PFSK-1 (cell line): ENCODE measurements at regions not wholly inside any gene's neighbourhood (a gene's known extent, or its start where the extent isn't known, plus 50 kb on each side); places are given as distances from the start of the nearest gene placed in this dataset.

Experiments used
- FOXP2 ChIP-seq: optimal IDR thresholded peaks from 2 replicates; pipeline ENCODE3; 2011; ENCODE audit warnings: borderline replicate concordance, control low read depth, inconsistent platforms; ENCODE audit not compliant: insufficient read depth; ENCODE audit errors: extremely low read length, extremely low read depth
- POLR2AphosphoS5 ChIP-seq: IDR thresholded peaks from 2 replicates; pipeline ENCODE4 v1.6.1; 2012; ENCODE audit warnings: low read depth, mild to moderate bottlenecking, control low read depth, low read length, moderate library complexity
- SIN3A ChIP-seq: IDR thresholded peaks from 2 replicates; pipeline ENCODE4 v1.6.1; 2012; ENCODE audit warnings: mild to moderate bottlenecking, low read length, moderate library complexity, borderline replicate concordance; ENCODE audit not compliant: insufficient read depth
- TAF1 ChIP-seq: IDR thresholded peaks from 2 replicates; pipeline ENCODE4 v1.6.1; 2012; ENCODE audit warnings: low read length, control low read depth, borderline replicate concordance; ENCODE audit not compliant: insufficient read depth
- TF ChIP-seq, protein P1 (sequence below), 2 experiments: IDR thresholded peaks; 2 replicates each; pipeline versions ENCODE4 v1.6.1 to v1.8.0; 2011 to 2012; ENCODE audit warnings: low read depth in 2 of 2, low read length in 2 of 2, control low read depth in 1 of 2, inconsistent platforms in 1 of 2, mild to moderate bottlenecking in 1 of 2, moderate library complexity in 1 of 2; ENCODE audit not compliant: insufficient read depth in 1 of 2

DNA sequence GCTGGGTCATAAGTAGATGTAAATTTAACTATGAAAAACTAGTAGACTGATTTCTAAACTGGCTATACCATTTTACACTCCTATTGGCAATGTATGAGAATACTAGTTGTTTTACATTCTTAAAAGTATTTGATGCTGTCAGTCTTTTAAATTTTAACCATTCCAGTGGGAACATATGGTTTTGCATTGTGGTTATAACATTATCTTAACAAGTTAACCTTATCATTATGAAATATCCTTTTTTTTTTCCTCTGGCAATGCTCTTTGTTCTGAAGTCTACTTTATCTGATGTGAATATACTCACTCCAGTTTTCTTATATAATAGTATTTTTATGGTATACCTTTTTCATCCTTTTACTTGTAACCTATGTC is 548.9 kb upstream of the CLINT1 start:
- TF ChIP-seq POLR2AphosphoS5, result no peak
- TF ChIP-seq TAF1, result no peak
- TF ChIP-seq, protein P1, sequence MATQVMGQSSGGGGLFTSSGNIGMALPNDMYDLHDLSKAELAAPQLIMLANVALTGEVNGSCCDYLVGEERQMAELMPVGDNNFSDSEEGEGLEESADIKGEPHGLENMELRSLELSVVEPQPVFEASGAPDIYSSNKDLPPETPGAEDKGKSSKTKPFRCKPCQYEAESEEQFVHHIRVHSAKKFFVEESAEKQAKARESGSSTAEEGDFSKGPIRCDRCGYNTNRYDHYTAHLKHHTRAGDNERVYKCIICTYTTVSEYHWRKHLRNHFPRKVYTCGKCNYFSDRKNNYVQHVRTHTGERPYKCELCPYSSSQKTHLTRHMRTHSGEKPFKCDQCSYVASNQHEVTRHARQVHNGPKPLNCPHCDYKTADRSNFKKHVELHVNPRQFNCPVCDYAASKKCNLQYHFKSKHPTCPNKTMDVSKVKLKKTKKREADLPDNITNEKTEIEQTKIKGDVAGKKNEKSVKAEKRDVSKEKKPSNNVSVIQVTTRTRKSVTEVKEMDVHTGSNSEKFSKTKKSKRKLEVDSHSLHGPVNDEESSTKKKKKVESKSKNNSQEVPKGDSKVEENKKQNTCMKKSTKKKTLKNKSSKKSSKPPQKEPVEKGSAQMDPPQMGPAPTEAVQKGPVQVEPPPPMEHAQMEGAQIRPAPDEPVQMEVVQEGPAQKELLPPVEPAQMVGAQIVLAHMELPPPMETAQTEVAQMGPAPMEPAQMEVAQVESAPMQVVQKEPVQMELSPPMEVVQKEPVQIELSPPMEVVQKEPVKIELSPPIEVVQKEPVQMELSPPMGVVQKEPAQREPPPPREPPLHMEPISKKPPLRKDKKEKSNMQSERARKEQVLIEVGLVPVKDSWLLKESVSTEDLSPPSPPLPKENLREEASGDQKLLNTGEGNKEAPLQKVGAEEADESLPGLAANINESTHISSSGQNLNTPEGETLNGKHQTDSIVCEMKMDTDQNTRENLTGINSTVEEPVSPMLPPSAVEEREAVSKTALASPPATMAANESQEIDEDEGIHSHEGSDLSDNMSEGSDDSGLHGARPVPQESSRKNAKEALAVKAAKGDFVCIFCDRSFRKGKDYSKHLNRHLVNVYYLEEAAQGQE (IDR thresholded peaks at IDR 0.05; ENCODE audit: insufficient read depth in 1 of 2, low read depth in 2 of 2, low read length in 2 of 2), result no peak
- no peak for TF ChIP-seq SIN3A
- TF ChIP-seq FOXP2, result no peak
